ENCODE measurements at regions not wholly inside any gene's neighbourhood (a gene's known extent, or its start where the extent isn't known, plus 50 kb on each side); places are given as distances from the start of the nearest gene placed in this dataset.

DNA sequence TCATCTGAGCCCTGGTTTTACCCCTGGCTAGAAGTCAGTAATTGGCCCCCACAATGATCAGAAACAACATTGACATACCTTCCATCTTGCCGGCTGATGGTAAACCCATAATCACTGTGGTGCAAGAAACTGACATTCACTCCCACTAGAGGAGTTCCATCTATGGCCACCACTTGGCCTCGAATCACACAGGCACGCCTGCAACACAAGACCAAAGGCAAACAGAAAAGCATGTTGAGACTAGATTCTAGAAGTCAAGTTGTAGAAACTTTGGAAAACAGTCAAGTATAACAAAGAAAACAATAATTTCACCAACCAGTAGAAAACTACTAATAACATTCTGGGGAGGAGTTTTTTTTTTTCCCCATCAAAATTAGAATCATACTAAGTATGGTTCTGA, 183.4 kb downstream of the SH2D1A start:
- TF ChIP-seq, protein P1, sequence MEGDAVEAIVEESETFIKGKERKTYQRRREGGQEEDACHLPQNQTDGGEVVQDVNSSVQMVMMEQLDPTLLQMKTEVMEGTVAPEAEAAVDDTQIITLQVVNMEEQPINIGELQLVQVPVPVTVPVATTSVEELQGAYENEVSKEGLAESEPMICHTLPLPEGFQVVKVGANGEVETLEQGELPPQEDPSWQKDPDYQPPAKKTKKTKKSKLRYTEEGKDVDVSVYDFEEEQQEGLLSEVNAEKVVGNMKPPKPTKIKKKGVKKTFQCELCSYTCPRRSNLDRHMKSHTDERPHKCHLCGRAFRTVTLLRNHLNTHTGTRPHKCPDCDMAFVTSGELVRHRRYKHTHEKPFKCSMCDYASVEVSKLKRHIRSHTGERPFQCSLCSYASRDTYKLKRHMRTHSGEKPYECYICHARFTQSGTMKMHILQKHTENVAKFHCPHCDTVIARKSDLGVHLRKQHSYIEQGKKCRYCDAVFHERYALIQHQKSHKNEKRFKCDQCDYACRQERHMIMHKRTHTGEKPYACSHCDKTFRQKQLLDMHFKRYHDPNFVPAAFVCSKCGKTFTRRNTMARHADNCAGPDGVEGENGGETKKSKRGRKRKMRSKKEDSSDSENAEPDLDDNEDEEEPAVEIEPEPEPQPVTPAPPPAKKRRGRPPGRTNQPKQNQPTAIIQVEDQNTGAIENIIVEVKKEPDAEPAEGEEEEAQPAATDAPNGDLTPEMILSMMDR (IDR thresholded peaks at IDR 0.05 in 2 of 3, conservative IDR thresholded peaks at IDR 0.05 in 1 of 3; ENCODE audit: borderline replicate concordance in 1 of 3, insufficient read depth in 1 of 3, low read depth in 2 of 3, low read length in 2 of 3): no peak
- TF ChIP-seq, protein P2, sequence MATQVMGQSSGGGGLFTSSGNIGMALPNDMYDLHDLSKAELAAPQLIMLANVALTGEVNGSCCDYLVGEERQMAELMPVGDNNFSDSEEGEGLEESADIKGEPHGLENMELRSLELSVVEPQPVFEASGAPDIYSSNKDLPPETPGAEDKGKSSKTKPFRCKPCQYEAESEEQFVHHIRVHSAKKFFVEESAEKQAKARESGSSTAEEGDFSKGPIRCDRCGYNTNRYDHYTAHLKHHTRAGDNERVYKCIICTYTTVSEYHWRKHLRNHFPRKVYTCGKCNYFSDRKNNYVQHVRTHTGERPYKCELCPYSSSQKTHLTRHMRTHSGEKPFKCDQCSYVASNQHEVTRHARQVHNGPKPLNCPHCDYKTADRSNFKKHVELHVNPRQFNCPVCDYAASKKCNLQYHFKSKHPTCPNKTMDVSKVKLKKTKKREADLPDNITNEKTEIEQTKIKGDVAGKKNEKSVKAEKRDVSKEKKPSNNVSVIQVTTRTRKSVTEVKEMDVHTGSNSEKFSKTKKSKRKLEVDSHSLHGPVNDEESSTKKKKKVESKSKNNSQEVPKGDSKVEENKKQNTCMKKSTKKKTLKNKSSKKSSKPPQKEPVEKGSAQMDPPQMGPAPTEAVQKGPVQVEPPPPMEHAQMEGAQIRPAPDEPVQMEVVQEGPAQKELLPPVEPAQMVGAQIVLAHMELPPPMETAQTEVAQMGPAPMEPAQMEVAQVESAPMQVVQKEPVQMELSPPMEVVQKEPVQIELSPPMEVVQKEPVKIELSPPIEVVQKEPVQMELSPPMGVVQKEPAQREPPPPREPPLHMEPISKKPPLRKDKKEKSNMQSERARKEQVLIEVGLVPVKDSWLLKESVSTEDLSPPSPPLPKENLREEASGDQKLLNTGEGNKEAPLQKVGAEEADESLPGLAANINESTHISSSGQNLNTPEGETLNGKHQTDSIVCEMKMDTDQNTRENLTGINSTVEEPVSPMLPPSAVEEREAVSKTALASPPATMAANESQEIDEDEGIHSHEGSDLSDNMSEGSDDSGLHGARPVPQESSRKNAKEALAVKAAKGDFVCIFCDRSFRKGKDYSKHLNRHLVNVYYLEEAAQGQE (IDR thresholded peaks at IDR 0.05; ENCODE audit: low read depth): no peak
- TF ChIP-seq POLR2AphosphoS5 (IDR thresholded peaks at IDR 0.05; ENCODE audit: low read depth, low read length) (no peak), SRF (IDR thresholded peaks at IDR 0.05; ENCODE audit: low read depth) (no peak), POLR2A (IDR thresholded peaks at IDR 0.05; ENCODE audit: borderline replicate concordance, extremely low read depth, insufficient read depth, insufficient read length) (no peak), FOSL1 (IDR thresholded peaks at IDR 0.05; ENCODE audit: low read depth) (no peak), CBX3 (IDR thresholded peaks at IDR 0.05; ENCODE audit: low read depth) (no peak)
- TF ChIP-seq, protein P3, sequence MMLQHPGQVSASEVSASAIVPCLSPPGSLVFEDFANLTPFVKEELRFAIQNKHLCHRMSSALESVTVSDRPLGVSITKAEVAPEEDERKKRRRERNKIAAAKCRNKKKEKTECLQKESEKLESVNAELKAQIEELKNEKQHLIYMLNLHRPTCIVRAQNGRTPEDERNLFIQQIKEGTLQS (IDR thresholded peaks at IDR 0.05): no peak

All from HCT116 (cell line).